Naive thymus-derived CD4-positive, alpha-beta T cell (primary cell): ENCODE measurements at regions not wholly inside any gene's neighbourhood (a gene's known extent, or its start where the extent isn't known, plus 50 kb on each side); places are given as distances from the start of the nearest gene placed in this dataset.

Experiments
- ATAC-seq: fragments of 150-1000 bp; cut with Tn5 transposase; 2 replicates; pipeline ENCODE4 v1.10.0; 2021; ENCODE audit warnings: mild to moderate bottlenecking, moderate library complexity
- CTCF ChIA-PET: fragments of 350-600 bp; sonication (Branson Sonifier 250); formaldehyde crosslinking; loops from one replicate; lab custom pipeline; 2021; ENCODE audit warnings: antibody characterized with exemption; lab: Charles Lee
- POLR2A ChIA-PET: fragments of 350-600 bp; sonication (Branson Sonifier 250); formaldehyde crosslinking; loops from one replicate; lab custom pipeline; 2021; ENCODE audit warnings: antibody characterized with exemption, inconsistent platforms; lab: Charles Lee
- DNase-seq, 9 donors: peaks; one replicate each; pipeline versions ENCODE4 v3.0.0 to v3.0.0-alpha.2; 2020 to 2022; ENCODE audit warnings: mixed read lengths in 1 of 9
- H3K27ac ChIP-seq: one replicate; pipeline ENCODE4 v1.7.0; 2013; ENCODE audit warnings: mild to moderate bottlenecking, low read depth, low read length, moderate library complexity
- H3K27me3 ChIP-seq, 2 donors: one replicate each; pipeline ENCODE4 v1.7.0; 2013; ENCODE audit warnings: low read length in 2 of 2, mild to moderate bottlenecking in 2 of 2, moderate library complexity in 2 of 2; ENCODE audit not compliant: control insufficient read depth in 2 of 2, insufficient read depth in 2 of 2
- H3K36me3 ChIP-seq, 3 experiments: 1 replicate in 2 of 3; 2 replicates in 1 of 3; pipeline ENCODE4 v1.7.0; 2013; ENCODE audit warnings: low read length in 3 of 3, mild to moderate bottlenecking in 3 of 3, moderate library complexity in 1 of 3; ENCODE audit not compliant: insufficient read depth in 3 of 3, control insufficient read depth in 2 of 3
- H3K4me1 ChIP-seq, 2 donors: one replicate each; pipeline ENCODE4 v1.7.0; 2013; ENCODE audit warnings: low read length in 2 of 2, mild to moderate bottlenecking in 2 of 2, moderate library complexity in 1 of 2; ENCODE audit not compliant: control insufficient read depth in 2 of 2, insufficient read depth in 2 of 2
- H3K4me3 ChIP-seq: 2 replicates; pipeline ENCODE4 v1.7.0; 2013; ENCODE audit warnings: mild to moderate bottlenecking, low read length
- H3K9me3 ChIP-seq, 3 experiments: 1 replicate in 2 of 3; 2 replicates in 1 of 3; pipeline ENCODE4 v1.7.0; 2013; ENCODE audit warnings: low read length in 3 of 3; ENCODE audit not compliant: control insufficient read depth in 2 of 3
- H3K27ac Mint-ChIP-seq, 9 donors: one replicate each; pipeline ENCODE4 v1.8.0; 2020 to 2022; ENCODE audit warnings: mixed read lengths in 9 of 9, mild to moderate bottlenecking in 8 of 9, moderate library complexity in 5 of 9, inconsistent platforms in 2 of 9
- H3K27me3 Mint-ChIP-seq, 5 donors: one replicate each; pipeline ENCODE4 v1.8.0; 2021 to 2022; ENCODE audit warnings: mixed read lengths in 5 of 5, mild to moderate bottlenecking in 1 of 5
- H3K36me3 Mint-ChIP-seq, 5 donors: one replicate each; pipeline ENCODE4 v1.8.0; 2020 to 2022; ENCODE audit warnings: mixed read lengths in 5 of 5, mild to moderate bottlenecking in 3 of 5, inconsistent platforms in 1 of 5
- H3K4me1 Mint-ChIP-seq, 7 donors: one replicate each; pipeline ENCODE4 v1.8.0; 2020 to 2022; ENCODE audit warnings: mixed read lengths in 7 of 7, mild to moderate bottlenecking in 3 of 7, inconsistent platforms in 1 of 7
- H3K4me3 Mint-ChIP-seq, 10 donors: one replicate each; pipeline ENCODE4 v1.8.0; 2020 to 2022; ENCODE audit warnings: mild to moderate bottlenecking in 10 of 10, mixed read lengths in 10 of 10, moderate library complexity in 6 of 10, inconsistent platforms in 2 of 10
- H3K9me3 Mint-ChIP-seq, 11 donors: one replicate each; pipeline ENCODE4 v1.8.0; 2020 to 2022; ENCODE audit warnings: mixed read lengths in 11 of 11, mild to moderate bottlenecking in 4 of 11, inconsistent platforms in 1 of 11, moderate library complexity in 1 of 11
- intact Hi-C, 2 donors: fragments of 100-400 bp; cut with micrococcal nuclease; formaldehyde crosslinking; loops; one replicate each; pipeline ENCODE4 v1.15.1; 2023

DNA sequence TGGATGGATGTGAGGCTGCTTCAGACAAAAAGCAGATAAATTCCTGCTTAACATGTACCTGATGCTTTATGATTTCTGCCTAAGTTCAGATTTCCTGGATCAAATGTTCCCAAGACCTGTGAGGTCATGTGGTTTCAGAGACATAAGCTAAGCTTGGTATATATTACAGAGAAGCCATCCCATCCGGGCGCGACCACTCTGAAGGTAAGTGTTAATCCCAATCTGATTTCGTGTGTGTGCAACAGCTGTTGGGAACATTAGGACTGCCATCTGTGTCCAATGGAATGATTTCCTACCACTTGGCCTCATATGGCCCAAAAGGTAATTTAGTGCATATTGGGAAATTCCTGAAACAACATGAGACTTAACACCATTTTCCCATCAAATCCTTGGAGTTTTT, 199.1 kb downstream of the HS3ST3B1 start:
- POLR2A ChIA-PET = interaction anchor here (1.0 kb wide), 1 partner anchor 26 kb away, joined by 3 read pairs; no protein-coding TSS in a partner anchor
- Mint-ChIP-seq H3K36me3 (peaks cover 0 to 9% (median 3%) of the 10 kb centered on the region in 5 donors), H3K4me1 (no peaks in the 10 kb centered on the region), H3K9me3 (peaks cover 0 to 11% (median 4%) of the 10 kb centered on the region in 11 donors), H3K27me3 (peaks cover 0 to 3% (median 0%) of the 10 kb centered on the region in 5 donors), H3K27ac (no peak overlapping the region), H3K4me3 (no peak overlapping the region)
- intact Hi-C loops = no loop called here
- Histone ChIP-seq H3K9me3 (no peaks in the 10 kb centered on the region), H3K27ac (no peak overlapping the region), H3K4me3 (no peak overlapping the region), H3K4me1 (no peaks in the 10 kb centered on the region), H3K27me3 (no peaks in the 10 kb centered on the region), H3K36me3 (no peaks in the 10 kb centered on the region)
- DNase-seq = no peak
- CTCF ChIA-PET = no interaction called here
- ATAC-seq = no peak

DNA sequence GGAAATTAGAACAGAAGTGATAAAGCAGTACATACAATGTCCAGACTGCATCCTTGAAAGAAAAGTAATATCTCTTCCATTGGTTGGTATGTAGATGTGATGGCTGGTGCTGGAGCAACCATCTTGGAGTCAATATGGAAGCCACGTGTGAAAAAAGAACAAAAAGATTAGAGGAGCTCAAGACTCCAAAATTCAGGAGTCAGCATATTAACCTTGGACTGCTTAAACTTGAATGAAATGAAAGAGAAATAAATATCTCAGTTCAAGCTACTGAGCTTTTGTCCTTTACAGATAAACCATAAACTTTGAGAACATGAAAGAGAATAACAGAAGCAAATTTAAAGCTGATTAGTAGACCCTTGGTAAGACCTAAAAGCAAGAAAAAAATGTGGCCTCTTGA, 197.9 kb downstream of the HS3ST3B1 start:
- no peak overlapping the region for H3K4me3 ChIP-seq
- ATAC-seq (no peak), DNase-seq (no peak)
- no peaks in the 10 kb centered on the region for H3K9me3 ChIP-seq
- H3K9me3 Mint-ChIP-seq = peaks cover 0 to 18% (median 5%) of the 10 kb centered on the region in 11 donors
- H3K27me3 Mint-ChIP-seq = peaks cover 0 to 8% (median 0%) of the 10 kb centered on the region in 5 donors
- no peaks in the 10 kb centered on the region for H3K27me3 ChIP-seq
- no peak overlapping the region for H3K27ac Mint-ChIP-seq
- ChIA-PET CTCF (no interaction called here), POLR2A (no interaction called here)
- no peaks in the 10 kb centered on the region for H3K4me1 ChIP-seq
- H3K27ac ChIP-seq = no peak overlapping the region
- H3K4me1 Mint-ChIP-seq = no peaks in the 10 kb centered on the region
- peaks cover 0 to 9% (median 6%) of the 10 kb centered on the region in 5 donors for H3K36me3 Mint-ChIP-seq
- H3K36me3 ChIP-seq = no peaks in the 10 kb centered on the region
- intact Hi-C loops = no loop called here
- no peak overlapping the region for H3K4me3 Mint-ChIP-seq

GRCh38 chr17:14494161-14494560, 193.3 kb downstream of the HS3ST3B1 start:
- H3K4me1 Mint-ChIP-seq = no peaks in the 10 kb centered on the region
- Histone ChIP-seq H3K4me3 (no peak overlapping the region), H3K4me1 (no peaks in the 10 kb centered on the region), H3K36me3 (no peaks in the 10 kb centered on the region), H3K27me3 (no peaks in the 10 kb centered on the region), H3K9me3 (no peaks in the 10 kb centered on the region), H3K27ac (no peak overlapping the region)
- no peak for DNase-seq
- intact Hi-C loops = loop anchor here in 1 of 2 donors (5.0 kb wide), 1 partner anchor 152 kb away; no protein-coding TSS in a partner anchor
- ChIA-PET POLR2A (no interaction called here), CTCF (no interaction called here)
- H3K27me3 Mint-ChIP-seq = peaks cover 0 to 13% (median 0%) of the 10 kb centered on the region in 5 donors
- peaks cover 0 to 18% (median 8%) of the 10 kb centered on the region in 11 donors for H3K9me3 Mint-ChIP-seq
- ATAC-seq = no peak
- no peak overlapping the region for H3K27ac Mint-ChIP-seq
- peaks cover 0 to 14% (median 6%) of the 10 kb centered on the region in 5 donors for H3K36me3 Mint-ChIP-seq
- H3K4me3 Mint-ChIP-seq = no peak overlapping the region

- CTCF ChIA-PET = no interaction called here
- Histone ChIP-seq H3K4me3 (no peak overlapping the region), H3K27ac (no peak overlapping the region), H3K27me3 (no peaks in the 10 kb centered on the region), H3K9me3 (no peaks in the 10 kb centered on the region), H3K36me3 (no peaks in the 10 kb centered on the region), H3K4me1 (no peaks in the 10 kb centered on the region)
- H3K4me3 Mint-ChIP-seq = no peak overlapping the region
- peaks cover 0 to 11% (median 0%) of the 10 kb centered on the region in 5 donors for H3K27me3 Mint-ChIP-seq
- intact Hi-C loops = loop anchor here in 1 of 2 donors (5.0 kb wide), 1 partner anchor 148 kb away; no protein-coding TSS in a partner anchor
- peaks cover 0 to 9% (median 5%) of the 10 kb centered on the region in 11 donors for H3K9me3 Mint-ChIP-seq
- peaks cover 0 to 11% (median 0%) of the 10 kb centered on the region in 5 donors for H3K36me3 Mint-ChIP-seq
- no peak overlapping the region for H3K27ac Mint-ChIP-seq
- ATAC-seq (no peak), DNase-seq (no peak)
- POLR2A ChIA-PET = no interaction called here
- H3K4me1 Mint-ChIP-seq = peaks cover 0 to 2% (median 0%) of the 10 kb centered on the region in 7 donors
Measured at GRCh38 chr17:14489986-14490385, 189.1 kb downstream of the HS3ST3B1 start.

DNA sequence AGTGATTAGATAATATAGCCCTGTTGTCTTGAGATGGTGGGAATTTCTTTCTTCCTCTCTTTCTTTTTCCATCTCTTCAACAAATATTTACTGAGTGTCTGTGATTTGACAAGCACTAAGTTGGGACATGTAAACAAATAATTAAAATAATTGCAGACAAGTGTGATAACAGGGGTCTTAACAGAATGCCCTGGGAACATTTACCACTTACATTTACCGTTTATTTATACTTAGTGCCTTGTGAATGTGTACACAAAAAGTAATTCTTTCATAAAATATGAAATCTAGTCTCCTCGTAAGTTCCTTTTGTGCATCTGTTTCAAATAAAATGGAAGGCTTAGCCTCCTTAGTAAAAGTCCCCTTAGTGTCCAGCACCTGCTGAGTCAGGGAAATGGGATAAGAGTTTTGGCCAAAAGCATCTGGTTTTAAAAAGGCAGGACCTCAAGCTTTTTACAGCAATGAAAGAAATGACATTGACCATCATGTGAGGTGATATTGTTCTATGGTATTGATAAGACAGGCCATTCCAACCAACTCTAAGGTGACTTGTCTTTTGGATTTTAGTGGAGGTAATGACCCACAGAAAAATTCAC, 188.2 kb downstream of the HS3ST3B1 start:
- Histone ChIP-seq H3K36me3 (no peaks in the 10 kb centered on the region), H3K4me3 (no peak overlapping the region), H3K4me1 (no peaks in the 10 kb centered on the region), H3K27ac (no peak overlapping the region), H3K27me3 (no peaks in the 10 kb centered on the region), H3K9me3 (no peaks in the 10 kb centered on the region)
- ATAC-seq (no peak), DNase-seq (no peak)
- peaks cover 0 to 7% (median 0%) of the 10 kb centered on the region in 5 donors for H3K27me3 Mint-ChIP-seq
- POLR2A ChIA-PET = no interaction called here
- peaks cover 0 to 7% (median 0%) of the 10 kb centered on the region in 11 donors for H3K9me3 Mint-ChIP-seq
- no peak overlapping the region for H3K4me3 Mint-ChIP-seq
- H3K36me3 Mint-ChIP-seq = peaks cover 0 to 7% (median 0%) of the 10 kb centered on the region in 5 donors
- H3K4me1 Mint-ChIP-seq = peaks cover 0 to 2% (median 0%) of the 10 kb centered on the region in 7 donors
- intact Hi-C loops = no loop called here
- CTCF ChIA-PET = no interaction called here
- no peak overlapping the region for H3K27ac Mint-ChIP-seq

GRCh38 chr17:14487068-14487467, 186.2 kb downstream of the HS3ST3B1 start:
- ChIA-PET CTCF (no interaction called here), POLR2A (no interaction called here)
- Histone ChIP-seq H3K9me3 (no peaks in the 10 kb centered on the region), H3K36me3 (no peaks in the 10 kb centered on the region), H3K27ac (no peak overlapping the region), H3K27me3 (no peaks in the 10 kb centered on the region), H3K4me1 (no peaks in the 10 kb centered on the region), H3K4me3 (no peak overlapping the region)
- no peak overlapping the region for H3K27ac Mint-ChIP-seq
- no peaks in the 10 kb centered on the region for H3K27me3 Mint-ChIP-seq
- H3K36me3 Mint-ChIP-seq = peaks cover 0 to under 1% (median 0%) of the 10 kb centered on the region in 5 donors
- intact Hi-C loops = no loop called here
- no peak overlapping the region for H3K4me3 Mint-ChIP-seq
- ATAC-seq (no peak), DNase-seq (no peak)
- H3K9me3 Mint-ChIP-seq = peaks cover 0 to 4% (median 0%) of the 10 kb centered on the region in 11 donors
- H3K4me1 Mint-ChIP-seq = peaks cover 0 to 2% (median 0%) of the 10 kb centered on the region in 7 donors

GRCh38 chr17:14482715-14483114, 181.8 kb downstream of the HS3ST3B1 start:
- Histone ChIP-seq H3K36me3 (no peaks in the 10 kb centered on the region), H3K27ac (no peak overlapping the region), H3K4me1 (no peaks in the 10 kb centered on the region), H3K4me3 (no peak overlapping the region), H3K27me3 (no peaks in the 10 kb centered on the region), H3K9me3 (no peaks in the 10 kb centered on the region)
- H3K4me1 Mint-ChIP-seq = peaks cover 0 to 2% (median 0%) of the 10 kb centered on the region in 7 donors
- H3K4me3 Mint-ChIP-seq = no peak overlapping the region
- ChIA-PET CTCF (no interaction called here), POLR2A (no interaction called here)
- no peaks in the 10 kb centered on the region for H3K27me3 Mint-ChIP-seq
- DNase-seq (no peak), ATAC-seq (no peak)
- intact Hi-C loops = no loop called here
- peaks cover 0 to 3% (median 0%) of the 10 kb centered on the region in 5 donors for H3K36me3 Mint-ChIP-seq
- H3K9me3 Mint-ChIP-seq = peaks cover 0 to 6% (median 0%) of the 10 kb centered on the region in 11 donors
- no peak overlapping the region for H3K27ac Mint-ChIP-seq
